ENCODE measurements at regions not wholly inside any gene's neighbourhood (a gene's known extent, or its start where the extent isn't known, plus 50 kb on each side); places are given as distances from the start of the nearest gene placed in this dataset.

DNA sequence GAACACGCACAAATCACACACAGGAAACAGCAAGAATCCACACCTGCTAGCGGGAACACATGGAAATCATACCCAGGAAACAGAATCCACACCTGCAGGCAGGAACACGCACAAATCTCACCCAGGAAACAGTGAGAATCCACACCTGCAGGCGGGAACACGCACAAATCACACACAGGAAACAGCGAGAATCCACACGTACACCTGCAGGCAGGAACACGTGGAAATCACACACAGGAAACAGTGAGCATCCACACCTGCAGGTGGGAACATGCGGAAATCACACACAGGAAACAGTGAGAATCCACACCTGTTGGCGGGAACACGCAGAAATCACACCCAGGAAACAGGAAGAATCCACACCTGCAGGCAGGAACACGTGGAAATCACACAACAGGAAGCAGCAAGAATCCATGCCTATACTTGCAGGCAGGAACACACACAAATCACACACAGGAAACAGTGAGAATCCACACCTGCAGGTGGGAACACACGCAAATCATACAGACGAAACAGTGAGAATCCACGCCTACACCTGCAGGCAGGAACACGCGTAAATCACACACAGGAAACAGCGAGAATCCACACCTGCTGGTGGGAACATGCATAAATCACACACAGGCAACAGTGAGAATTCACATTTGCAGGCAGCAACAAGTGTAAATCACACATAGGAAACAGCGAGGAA lies 108.6 kb downstream of the DLL1 start:
- Histone ChIP-seq H4K20me1 (ENCODE audit: low read depth, low read length) (no peaks in the 10 kb centered on the region), H3K9ac (ENCODE audit: low read length) (no peak overlapping the region), H3K79me2 (ENCODE audit: insufficient read depth, low read length) (no peaks in the 10 kb centered on the region), H3K27ac (ENCODE audit: low read depth, low read length) (no peak overlapping the region), H3K36me3 (ENCODE audit: low read length) (no peaks in the 10 kb centered on the region), H3K27me3 (ENCODE audit: low read length) (no peaks in the 10 kb centered on the region), H3K9me2 (replicated peaks; ENCODE audit: insufficient read depth, low read length) (no peaks in the 10 kb centered on the region), H3F3A (ENCODE audit: insufficient read depth) (no peaks in the 10 kb centered on the region), H3K4me2 (ENCODE audit: low read depth, low read length, poor library complexity, severe bottlenecking) (no peak overlapping the region), H2AFZ (ENCODE audit: low read depth, low read length, severe bottlenecking) (no peak overlapping the region), H3K4me3 (ENCODE audit: insufficient read depth, low read length, poor library complexity, severe bottlenecking) (no peak overlapping the region), H3K9me3 (ENCODE audit: insufficient read depth, low read length) (no peaks in the 10 kb centered on the region)
- TF ChIP-seq EZH2phosphoT487 (conservative IDR thresholded peaks at IDR 0.05; ENCODE audit: low read length): no peak
- TF ChIP-seq, protein P1, sequence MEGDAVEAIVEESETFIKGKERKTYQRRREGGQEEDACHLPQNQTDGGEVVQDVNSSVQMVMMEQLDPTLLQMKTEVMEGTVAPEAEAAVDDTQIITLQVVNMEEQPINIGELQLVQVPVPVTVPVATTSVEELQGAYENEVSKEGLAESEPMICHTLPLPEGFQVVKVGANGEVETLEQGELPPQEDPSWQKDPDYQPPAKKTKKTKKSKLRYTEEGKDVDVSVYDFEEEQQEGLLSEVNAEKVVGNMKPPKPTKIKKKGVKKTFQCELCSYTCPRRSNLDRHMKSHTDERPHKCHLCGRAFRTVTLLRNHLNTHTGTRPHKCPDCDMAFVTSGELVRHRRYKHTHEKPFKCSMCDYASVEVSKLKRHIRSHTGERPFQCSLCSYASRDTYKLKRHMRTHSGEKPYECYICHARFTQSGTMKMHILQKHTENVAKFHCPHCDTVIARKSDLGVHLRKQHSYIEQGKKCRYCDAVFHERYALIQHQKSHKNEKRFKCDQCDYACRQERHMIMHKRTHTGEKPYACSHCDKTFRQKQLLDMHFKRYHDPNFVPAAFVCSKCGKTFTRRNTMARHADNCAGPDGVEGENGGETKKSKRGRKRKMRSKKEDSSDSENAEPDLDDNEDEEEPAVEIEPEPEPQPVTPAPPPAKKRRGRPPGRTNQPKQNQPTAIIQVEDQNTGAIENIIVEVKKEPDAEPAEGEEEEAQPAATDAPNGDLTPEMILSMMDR (IDR thresholded peaks at IDR 0.05; ENCODE audit: insufficient read depth, low read length, poor library complexity, severe bottlenecking): no peak

DNA sequence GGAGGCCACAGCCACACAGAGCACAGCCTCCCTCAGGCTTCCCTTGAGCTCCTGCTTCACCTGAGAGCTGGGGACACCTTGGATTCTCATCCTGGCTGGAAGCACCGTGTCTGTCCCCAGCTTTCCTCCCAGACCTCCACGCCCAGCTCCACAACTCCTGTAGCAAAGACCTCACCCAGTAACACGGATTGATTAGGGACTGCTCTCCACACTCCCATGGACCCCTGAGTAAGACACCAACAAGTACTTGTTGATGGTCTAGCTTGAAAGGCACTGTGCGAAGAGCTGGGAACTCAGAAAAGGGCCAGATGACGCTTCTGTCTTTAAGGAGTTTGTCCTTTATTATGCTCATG lies 109.6 kb downstream of the DLL1 start:
- H3K9me3 ChIP-seq (ENCODE audit: insufficient read depth, low read length): no peaks in the 10 kb centered on the region
- no peaks in the 10 kb centered on the region for H3F3A ChIP-seq (ENCODE audit: insufficient read depth)
- H3K36me3 ChIP-seq (ENCODE audit: low read length): no peaks in the 10 kb centered on the region
- no peak overlapping the region for H3K27ac ChIP-seq (ENCODE audit: low read depth, low read length)
- no peak overlapping the region for H2AFZ ChIP-seq (ENCODE audit: low read depth, low read length, severe bottlenecking)
- TF ChIP-seq, protein P1 (IDR thresholded peaks at IDR 0.05; ENCODE audit: insufficient read depth, low read length, poor library complexity, severe bottlenecking): no peak
- TF ChIP-seq EZH2phosphoT487 (conservative IDR thresholded peaks at IDR 0.05; ENCODE audit: low read length): no peak
- H3K4me3 ChIP-seq (ENCODE audit: insufficient read depth, low read length, poor library complexity, severe bottlenecking): no peak overlapping the region
- H3K9me2 ChIP-seq (replicated peaks; ENCODE audit: insufficient read depth, low read length): no peaks in the 10 kb centered on the region
- H3K27me3 ChIP-seq (ENCODE audit: low read length): no peaks in the 10 kb centered on the region
- no peak overlapping the region for H3K4me2 ChIP-seq (ENCODE audit: low read depth, low read length, poor library complexity, severe bottlenecking)
- no peak overlapping the region for H3K9ac ChIP-seq (ENCODE audit: low read length)
- no peaks in the 10 kb centered on the region for H4K20me1 ChIP-seq (ENCODE audit: low read depth, low read length)
- H3K79me2 ChIP-seq (ENCODE audit: insufficient read depth, low read length): no peaks in the 10 kb centered on the region

DNA sequence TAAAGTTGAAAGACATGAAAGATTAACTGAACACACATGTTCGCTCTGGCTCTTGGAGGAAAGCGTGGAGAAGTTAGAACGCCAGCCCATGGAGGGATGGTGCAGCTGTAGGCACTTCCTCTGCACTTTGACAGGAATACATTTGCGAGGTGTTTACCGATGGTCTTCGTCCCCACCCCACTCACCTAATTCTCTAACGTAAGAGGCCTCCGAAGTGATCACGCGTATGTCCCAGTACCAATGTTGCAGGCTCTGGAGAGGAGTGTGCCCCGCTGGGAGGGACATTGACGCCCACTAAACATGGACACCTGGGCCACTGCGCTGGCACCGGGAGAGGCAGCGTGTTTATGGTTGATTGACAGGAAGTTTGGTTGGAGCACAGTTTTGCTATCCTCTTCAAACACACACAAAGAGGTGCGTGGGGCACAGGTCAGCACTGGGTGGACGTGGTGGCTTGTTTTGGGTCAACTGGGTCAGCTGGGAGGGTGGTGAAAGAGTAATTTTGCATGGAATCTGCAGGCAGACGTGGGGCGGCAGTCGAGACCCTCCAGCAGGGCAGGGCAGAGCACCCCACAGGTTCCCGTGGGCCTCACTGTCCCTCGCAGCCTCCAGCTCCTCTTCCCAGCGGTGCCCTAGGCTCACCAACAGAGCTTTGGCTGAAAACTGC lies 110.1 kb downstream of the DLL1 start:
- Histone ChIP-seq H3K36me3 (ENCODE audit: low read length) (no peaks in the 10 kb centered on the region), H3F3A (ENCODE audit: insufficient read depth) (no peaks in the 10 kb centered on the region), H3K9ac (ENCODE audit: low read length) (no peak overlapping the region), H3K27ac (ENCODE audit: low read depth, low read length) (no peak overlapping the region), H3K79me2 (ENCODE audit: insufficient read depth, low read length) (no peaks in the 10 kb centered on the region), H4K20me1 (ENCODE audit: low read depth, low read length) (no peaks in the 10 kb centered on the region), H3K4me3 (ENCODE audit: insufficient read depth, low read length, poor library complexity, severe bottlenecking) (no peak overlapping the region), H3K9me3 (ENCODE audit: insufficient read depth, low read length) (no peaks in the 10 kb centered on the region), H2AFZ (ENCODE audit: low read depth, low read length, severe bottlenecking) (no peak overlapping the region), H3K4me2 (ENCODE audit: low read depth, low read length, poor library complexity, severe bottlenecking) (no peak overlapping the region), H3K9me2 (replicated peaks; ENCODE audit: insufficient read depth, low read length) (no peaks in the 10 kb centered on the region), H3K27me3 (ENCODE audit: low read length) (no peaks in the 10 kb centered on the region)
- TF ChIP-seq EZH2phosphoT487 (conservative IDR thresholded peaks at IDR 0.05; ENCODE audit: low read length): no peak
- TF ChIP-seq, protein P1 (IDR thresholded peaks at IDR 0.05; ENCODE audit: insufficient read depth, low read length, poor library complexity, severe bottlenecking): no peak

Data from SU-DHL-6 (cell line).